ENCODE measurements at regions not wholly inside any gene's neighbourhood (a gene's known extent, or its start where the extent isn't known, plus 50 kb on each side); places are given as distances from the start of the nearest gene placed in this dataset.
"Not testable (repeated sequence)": the region's sequence is repeated elsewhere in the genome, so short reads cannot be mapped to it uniquely, and the experiment has no call there.

DNA sequence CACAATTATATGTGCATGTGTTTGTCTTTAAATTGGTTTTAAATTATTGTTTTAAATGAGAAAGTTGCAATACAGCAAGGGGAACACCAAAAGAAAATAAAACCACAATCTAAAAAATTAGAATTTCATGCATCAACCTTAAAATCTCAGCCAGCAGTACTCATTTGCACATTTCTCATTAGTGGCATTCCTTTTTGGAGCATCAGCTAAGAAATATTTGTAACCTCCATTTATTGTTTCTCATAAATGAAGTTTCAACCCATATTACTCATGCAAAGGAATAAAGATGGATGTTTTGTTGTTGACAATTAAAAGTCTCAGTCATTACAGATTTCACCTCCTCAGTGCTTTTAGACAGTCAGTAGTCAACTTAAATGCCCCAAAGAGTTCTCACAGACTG, 160.1 kb downstream of the TBX15 start:
- no peak for FAIRE-seq

DNA sequence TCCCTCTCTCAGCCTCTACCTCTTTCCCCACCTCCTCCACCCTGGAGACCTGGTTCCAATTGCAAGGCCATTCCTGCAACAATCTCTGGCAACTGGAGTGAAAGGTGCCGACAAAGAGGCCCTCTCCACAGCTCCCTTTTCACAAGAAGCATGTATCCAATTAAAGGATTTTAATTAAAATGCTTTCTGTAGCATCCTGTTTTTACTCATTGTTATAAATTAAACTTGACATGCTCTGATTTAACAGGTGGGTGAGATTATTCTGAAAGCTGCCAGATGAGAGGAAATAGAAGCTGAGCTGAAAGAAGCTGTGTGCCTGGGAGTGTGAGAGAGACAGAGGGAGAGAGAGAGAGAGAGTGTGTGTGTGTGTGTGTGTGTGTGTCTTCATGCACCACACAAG, 160.5 kb downstream of the TBX15 start:
- no peak for FAIRE-seq

DNA sequence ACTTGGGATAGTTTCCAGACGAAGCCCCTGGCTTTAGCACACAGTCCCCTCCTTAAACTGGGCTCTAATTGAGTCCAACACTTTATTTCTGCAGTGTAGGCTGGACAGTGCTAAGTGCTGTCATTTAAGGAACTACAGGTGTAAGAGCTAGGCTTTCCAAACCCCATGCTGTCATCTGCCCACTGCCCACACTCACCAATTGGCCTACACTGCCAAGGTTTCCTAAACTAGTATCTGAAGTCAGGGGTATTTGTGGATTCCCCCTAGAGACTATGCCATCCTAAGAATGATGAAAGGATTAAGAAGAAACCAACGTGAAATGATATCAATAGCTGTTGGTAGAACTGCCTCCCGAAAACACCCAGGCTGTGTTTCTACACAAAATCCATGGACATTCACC, 160.9 kb downstream of the TBX15 start:
- FAIRE-seq: no peak

DNA sequence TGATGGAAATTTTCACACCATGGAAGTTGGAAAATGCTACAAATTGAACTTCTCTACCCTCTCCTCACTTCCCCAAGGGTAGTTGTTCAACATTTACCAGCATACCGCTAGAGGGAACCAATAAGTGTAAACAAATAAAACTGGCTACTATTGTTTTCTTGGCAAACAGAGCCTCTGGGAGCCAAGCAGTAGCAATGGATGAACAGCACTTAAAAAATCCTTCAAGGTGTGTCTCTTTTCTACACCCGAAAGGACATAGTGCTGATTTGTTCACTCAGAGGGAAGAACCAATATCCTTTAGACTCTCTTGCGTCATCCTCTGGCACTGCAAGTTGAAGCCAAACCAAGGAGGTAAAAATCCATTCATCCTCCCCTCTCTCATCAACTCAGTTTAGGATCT, 161.5 kb downstream of the TBX15 start:
- no peak for FAIRE-seq

DNA sequence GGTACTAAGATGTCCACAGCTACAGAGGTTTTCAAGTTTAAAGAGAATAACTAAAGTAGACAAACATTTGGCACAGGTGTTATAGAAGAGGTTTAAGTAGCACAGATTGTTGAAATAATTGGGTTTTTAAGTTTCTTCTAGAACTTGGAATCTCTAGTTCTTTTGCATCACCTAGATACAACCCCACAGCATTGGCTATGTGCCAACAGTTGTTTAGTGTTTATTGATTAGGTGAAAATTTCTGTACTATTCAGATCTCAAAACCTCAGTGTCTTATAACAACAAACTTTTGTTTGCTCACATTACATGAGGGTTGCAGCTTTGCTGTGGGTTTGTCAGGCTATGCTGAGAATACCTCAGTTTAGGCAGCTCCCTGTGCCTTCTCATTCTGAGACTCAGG, 162.5 kb downstream of the TBX15 start:
- FAIRE-seq: no peak

DNA sequence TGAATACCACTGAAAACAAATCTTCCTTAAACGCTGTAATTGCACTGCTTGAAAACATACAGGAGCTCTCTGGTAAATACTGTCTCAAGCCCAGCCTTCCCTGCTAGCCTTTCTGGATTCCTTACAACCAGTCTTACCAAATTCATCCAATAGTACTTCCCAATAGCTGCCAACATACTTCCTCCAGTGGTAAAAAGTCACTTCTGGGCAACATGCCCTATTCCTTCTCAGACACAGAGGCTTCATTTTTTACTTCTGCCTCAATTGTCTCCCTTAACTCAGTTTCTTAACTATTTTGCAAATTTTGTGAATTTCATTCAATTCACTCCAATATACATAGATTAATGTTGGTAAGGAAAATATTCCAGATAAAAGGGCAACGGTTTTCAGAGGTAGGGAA, 166.3 kb downstream of the TBX15 start:
- no peak for FAIRE-seq

DNA sequence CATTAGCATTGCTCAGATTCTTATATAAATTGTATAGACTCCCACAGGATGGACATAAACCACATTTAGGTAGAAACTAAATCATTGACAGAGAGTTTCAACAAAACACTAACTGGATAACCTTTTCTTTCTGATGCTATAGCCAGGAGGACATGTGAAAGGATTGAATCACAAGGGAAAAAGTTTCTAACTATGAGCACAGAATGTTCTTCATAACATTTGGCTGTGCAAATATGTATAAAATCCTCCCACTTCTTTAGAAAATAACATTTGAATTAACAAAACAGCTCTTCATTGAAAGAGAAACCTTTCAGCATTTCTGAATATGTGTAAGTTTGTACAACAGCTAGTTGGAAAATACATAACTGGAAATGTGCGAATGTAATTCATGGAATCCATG, 167.3 kb downstream of the TBX15 start:
- FAIRE-seq: no peak

DNA sequence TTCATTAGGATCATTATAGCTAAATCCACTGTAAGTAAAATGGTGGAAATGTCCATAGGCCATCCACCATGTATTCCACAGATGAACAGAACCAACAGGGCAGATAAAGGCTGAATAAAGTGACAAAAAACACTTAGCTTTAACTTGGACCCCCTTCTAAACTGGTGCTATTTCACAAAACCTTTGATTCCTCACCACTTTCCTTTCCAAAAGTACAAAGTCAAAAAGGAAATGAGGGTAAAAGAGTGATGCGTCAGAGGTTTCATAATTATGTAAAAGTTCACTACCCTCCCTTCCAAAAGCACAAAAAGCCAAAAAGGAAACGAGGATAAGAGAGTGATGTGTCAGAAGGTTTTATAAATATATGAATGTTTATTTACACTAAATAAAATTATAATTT, 172.2 kb downstream of the TBX15 start:
- FAIRE-seq: no peak

DNA sequence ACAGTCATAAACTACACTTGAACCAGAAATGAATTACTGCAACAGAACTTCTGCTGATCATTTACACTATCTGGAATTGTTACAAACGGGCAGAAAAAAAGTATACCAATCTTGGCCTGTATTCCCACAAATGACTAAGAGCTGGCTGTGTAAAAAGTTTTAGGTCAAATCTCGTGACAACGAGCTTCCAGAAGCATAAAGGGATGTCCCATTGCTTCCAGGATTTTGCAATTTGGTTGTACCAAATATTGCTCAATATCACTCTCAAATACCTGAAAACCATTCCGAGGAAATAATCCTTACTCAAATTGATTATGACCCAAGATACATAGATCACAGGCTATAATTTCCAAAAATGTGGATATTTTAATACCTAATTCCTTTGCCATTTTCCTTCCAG, 175.6 kb downstream of the TBX15 start:
- FAIRE-seq: no peak

DNA sequence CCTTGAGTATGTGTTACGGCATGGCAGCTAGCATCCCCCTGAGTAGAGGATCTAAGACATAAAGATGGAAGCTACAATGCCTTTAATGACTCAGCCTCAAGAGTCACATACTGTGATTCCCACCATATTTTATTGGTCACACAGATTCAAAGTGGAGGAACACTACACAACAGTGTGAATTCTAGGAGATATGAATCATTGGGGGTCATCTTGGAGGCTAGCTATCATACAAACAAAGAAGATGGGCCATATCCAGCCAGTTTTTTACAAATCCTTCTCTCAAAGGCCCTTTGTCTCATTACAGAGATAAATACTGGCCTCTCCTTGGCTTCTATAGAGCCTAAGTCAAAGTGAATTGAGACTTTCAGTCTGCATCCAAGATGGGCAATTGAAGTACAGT, 177.0 kb downstream of the TBX15 start:
- FAIRE-seq: no peak

DNA sequence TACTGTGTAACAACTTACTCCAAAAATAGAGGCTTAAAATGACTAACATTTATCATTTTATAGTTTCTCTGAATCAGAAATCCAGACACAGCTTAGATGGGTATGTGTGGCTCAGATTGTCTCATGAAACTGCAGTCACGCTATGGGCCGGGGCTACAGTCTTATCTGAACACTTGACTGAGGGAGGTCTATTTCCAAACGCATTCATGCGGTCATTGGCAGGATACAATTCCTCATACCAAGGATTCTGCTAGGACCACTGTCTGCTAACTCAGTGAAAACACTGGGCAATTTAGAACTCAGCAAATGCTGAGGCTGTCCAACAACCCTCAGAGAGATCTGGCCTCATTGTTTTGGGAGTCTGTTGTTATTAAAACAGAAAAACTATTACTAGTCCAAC, 178.6 kb downstream of the TBX15 start:
- FAIRE-seq: no peak

DNA sequence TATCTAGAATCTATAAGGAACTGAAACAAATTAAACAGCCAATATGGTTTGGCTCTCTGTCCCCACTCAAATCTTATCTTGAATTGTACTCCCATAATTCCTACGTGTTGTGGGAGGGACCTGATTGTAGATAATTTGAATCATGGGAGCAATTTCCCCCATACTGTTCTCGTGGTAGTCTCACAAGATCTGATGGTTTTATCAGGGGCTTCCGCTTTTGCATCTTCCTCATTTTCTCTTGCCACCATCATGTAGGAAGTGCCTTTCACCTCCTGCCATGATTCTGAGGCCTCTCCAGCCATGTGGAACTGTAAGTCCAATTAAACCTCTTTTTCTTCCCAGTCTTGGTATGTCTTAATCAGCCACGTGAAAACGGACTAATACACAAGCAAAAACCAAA, 185.0 kb downstream of the TBX15 start:
- FAIRE-seq: not testable (repeated sequence)

DNA sequence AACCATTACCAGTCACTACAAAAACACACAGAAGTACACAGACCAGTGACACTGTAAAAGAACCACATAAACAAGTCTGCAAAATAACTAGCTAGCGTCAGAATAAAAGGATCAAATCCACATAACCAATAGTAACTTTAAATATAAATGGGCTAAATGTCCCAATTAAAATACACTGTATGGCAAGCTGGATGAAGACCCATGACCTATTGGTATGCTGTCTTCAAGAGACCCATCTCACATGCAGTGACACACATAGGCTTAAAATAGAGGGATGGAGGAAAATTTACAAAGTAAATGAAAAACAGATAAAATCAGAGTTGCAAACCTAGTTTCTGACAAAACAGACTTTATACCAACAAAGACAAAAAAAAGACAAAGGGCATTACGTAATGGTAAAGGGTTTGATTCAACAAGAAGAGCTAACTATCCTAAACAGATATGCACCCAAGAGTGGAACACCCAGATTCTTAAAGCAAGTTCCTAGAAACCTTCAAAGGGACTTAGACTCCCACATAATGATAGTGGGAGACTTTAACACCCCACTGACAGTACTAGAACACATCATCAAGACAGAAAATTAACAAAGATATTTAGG, 196.9 kb downstream of the TBX15 start:
- no peak for FAIRE-seq

DNA sequence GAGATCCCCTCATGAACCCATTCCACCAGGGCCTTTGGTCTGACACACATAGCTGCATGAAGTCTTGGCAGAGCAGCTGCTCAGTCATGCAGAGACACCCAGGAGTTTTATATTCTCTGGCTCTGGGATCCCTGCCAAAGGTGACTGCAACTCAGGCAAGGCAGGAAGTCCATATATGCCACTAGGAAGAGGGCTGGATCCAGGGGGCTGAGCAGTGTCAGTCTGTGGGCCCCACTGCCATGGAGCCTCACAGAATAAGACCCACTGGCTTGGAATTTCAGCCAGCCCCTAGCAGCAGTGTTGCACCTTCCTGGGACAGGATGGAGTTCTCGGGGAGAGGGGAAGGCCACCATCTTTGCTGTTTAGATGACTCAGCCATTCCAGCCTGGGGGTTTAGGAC, 199.7 kb downstream of the TBX15 start:
- no peak for FAIRE-seq

DNA sequence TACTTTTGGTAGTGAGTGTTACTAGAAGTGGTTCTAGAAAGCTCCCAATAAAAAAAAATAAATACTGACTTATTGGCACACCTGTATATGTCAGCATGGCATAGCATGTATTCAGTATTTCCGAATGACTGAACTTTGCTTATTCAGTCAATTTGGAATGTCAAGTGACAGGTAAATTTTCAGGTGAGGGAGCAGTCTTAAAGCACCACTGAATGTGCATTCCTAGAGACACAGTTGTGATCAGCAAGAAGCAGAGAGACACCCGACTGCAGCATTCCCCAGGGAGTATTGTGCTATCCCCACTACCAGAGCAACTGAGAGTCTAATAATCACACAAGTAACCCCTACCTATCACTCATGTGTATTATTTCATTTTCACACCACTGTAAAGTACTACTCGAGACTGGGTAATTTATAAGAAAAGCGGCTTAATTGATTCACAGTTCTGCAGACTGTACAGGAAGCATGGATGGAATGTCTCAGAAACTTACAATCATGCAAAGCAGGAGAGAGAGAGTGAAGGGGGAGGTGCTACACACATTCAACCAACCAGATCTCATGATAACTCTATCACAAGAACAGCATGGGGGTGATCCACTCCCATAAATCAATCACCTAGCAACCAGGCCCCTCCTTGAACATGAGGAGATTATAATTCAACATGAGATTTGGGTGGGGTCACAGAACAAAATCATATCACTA, 201.5 kb downstream of the TBX15 start:
- no peak for FAIRE-seq

DNA sequence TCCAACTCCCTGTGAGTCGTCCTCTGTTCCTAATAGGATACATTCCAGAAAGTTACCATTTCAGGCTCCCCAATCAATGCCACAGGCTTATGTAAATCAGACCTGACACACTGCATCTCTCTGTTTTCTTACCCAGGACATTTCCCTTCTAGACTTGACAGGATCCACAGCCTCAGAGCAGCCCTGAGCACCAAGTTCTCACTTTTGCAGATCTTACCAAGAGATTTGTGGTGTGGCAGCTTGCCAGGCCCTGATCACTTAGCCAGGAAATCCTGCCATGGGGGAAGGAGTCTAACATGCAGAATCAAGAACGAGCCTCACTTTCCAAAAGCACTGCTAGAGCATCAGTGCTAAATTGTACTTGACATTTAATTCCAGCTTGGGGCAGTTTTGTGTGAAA, 202.9 kb downstream of the TBX15 start:
- no peak for FAIRE-seq

DNA sequence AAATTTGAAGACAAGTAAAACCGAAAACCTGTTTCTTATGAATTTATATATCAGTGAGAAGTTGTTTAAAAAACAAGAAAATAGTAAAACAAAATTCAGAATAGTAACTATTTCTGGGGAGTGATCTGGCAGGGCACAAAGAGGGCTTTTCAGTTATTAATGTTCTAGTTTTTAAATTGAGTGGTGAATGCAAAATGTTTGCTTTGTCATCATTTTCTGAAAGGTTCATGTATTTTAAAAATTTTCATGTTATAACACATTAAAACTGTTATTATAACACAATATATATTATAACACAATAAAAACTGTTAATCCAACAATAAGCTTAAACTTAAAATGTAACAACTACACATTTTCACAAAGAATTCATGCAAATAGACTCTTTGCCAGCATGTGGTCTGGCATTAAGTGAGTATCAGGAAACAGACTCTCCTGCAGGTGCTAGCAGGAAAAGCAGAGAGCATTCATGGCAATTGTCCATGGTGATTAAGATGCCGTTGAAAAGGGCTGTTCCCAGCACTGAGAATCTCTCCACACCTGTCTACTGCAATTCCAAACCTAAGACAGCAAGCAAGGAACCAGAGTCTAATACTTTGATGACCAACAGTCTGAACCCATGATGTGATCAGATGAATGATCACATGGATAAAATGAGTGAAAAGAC, 204.9 kb downstream of the TBX15 start:
- no peak for FAIRE-seq

DNA sequence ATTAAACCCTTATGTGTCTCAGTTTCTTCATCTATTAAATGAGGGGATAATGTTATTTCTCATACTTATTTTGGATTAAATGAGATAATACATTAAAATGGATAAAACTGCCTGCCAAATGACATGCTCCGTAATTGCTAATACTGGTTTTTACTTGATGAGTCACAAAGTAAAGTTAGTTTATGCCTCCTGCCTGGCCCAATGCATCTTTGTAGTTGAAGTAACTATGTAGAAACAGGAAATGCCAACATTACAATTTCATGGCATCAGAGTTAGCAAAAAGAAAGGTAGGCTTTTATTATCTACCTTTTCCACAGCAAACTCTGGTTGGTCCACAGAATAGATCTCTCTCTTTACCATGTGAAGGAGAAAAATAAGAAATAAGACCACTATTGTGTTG, 214.5 kb downstream of the TBX15 start:
- FAIRE-seq: no peak

DNA sequence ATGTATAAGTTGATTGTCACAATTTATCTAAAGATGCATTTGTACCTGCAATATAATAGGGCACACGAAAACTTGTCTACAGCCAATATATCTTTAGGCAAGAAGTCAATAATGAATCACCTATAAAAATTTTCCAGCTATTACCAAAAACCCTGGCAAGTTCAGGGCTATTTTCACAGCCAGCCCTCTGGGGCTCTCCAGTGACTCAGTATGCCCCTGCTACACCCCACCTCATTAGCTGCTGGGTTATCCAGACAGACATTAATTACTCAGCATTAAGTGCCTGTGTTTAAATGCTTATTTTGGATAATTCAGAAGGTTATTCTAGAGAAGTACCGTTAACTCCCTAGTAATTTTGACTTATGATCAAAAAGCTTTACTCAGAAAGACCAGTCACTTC, 220.2 kb downstream of the TBX15 start:
- no peak for FAIRE-seq

DNA sequence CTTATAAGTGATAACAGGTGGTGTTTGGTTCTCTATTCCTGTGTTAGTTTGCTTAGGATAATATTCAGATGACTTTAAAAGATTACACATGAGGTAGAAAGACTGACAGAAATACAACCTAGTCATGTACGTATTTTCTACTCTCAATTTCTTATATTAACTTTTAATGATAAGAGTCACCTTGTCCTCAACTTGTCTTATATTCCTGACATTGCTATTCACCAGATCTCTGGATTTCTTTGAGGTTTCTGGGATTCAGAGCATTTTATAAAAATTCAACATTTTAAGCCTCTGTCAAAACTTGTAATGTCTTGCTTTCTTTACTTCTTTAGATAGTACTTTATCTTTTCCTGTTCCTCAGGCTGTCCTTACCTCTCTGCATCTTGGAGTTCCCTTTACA, 234.2 kb downstream of the TBX15 start:
- FAIRE-seq: no peak

DNA sequence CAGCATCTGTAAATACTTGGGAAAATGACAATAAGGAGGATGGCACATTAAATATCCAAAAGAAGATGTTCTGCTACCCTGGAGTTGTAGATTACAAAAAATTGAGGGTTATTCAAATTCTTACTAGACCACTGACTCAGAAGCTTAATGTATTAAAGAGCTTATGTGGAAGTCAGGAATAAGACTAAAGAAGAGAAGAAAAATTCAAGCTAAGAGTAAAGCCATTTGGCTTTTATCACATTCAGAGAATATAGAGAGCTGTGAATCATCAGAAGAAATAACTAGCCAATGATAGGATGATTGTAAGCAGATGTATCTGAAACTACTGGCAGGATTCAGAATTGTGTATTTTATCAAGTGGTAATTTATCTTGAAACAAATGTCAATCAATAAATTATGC, 237.0 kb downstream of the TBX15 start:
- FAIRE-seq: no peak

DNA sequence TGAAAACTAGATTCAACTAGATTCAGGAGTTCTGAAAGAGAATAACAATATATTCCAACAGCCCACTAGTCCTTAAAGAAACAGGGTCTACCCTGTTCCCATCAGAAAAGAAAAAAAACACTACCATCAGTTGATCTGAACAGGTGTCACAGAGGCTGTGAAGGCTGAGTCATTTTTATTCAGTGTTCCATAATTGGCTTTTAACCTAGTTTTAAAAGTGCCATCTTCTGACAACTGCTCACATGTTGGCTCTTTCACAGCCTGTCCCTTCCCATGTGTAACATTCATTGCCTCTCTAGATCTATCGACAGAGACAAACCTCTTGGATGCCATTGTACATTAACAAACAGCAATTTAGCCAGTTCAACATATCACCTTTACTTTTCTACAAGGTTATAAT, 243.7 kb downstream of the TBX15 start:
- no peak for FAIRE-seq

DNA sequence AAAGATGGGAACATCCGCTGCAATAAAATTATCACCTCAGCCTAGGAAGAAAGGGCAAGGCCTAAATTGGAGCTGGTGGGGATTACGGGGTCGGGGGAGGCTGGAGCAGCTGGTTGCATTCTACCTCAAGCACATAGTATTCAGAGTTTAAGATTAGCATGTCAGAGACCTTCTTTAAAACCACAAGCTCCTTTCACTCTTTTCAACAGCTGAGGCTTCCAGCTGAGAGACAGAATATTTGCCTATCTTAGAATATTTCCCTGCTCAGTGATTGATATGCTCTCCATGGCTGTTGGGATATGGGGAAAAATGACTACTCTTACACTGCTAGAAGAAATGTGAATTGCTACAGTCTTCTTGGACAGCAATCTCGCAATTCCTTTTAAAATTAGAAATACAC, 248.6 kb downstream of the TBX15 start:
- no peak for FAIRE-seq

DNA sequence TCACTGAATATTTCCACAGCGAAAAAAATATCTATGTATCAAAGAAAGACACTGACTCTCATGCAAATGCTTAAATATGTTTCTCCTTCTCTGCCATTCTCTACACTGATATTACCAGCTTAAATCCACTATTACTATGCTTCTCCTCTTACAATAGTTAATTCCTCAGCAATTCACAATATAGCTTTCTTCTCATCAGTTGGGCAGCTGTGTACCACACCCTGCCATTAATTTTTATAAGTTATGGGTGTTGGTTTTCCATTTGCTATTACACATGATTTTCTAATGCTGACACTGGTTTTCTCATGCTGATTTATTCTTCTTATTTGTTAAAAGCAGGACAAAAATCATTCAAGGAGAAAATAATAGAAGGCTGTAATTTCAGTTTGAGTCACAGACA, 251.8 kb downstream of the TBX15 start:
- no peak for FAIRE-seq

DNA sequence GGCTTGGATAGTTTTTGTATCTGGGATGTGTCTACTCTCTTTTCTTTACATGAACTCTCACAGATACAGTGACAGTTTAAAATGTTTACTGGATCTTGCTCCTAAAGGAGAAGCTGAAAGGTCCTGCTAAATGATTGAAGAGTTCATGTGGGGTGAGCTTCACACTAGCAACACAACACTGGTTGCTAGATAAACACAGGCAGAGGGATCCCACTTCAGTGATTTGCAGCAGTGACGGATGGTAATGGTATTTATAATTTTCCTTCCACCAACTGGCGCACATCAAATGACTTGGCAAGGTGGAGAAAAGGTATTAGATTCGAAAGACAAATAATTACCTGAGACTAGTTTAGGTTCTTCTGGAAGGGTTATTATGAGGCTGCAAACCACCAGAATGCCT, 270.2 kb downstream of the TBX15 start:
- FAIRE-seq: no peak

Measured in islet of Langerhans (tissue), 1 donor.